ENCODE measurements at regions not wholly inside any gene's neighbourhood (a gene's known extent, or its start where the extent isn't known, plus 50 kb on each side); places are given as distances from the start of the nearest gene placed in this dataset.

DNA sequence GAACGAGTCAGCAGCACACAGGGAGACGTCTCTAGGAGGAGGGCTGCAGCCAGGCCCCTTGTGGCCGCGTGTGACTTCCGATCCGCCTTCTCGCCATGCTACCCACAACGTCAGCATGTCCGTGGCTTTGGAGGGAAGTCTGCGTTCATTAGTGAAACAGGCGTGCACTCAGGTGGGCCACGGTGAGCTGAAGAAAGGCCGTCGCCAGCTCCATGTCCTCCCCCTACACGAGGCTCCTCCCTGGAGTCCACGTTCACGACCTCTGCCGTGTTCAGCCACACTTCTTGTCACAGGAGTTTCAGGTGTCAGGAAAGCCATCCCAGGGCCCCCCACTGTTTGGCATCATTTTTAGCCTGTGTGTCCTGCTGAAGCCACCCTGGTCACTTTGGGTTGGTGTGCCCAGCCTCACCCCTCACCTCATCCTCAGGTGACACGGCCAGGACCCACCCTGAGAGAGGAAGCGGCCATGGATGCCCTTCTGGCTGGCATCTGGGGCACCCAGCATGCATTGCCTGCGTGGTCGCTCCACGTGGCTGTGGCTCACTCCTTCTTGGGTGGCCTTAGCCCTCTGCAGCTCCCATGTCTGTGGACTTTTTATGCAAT is 310.6 kb upstream of the SHH start:
- TF ChIP-seq, protein P1, sequence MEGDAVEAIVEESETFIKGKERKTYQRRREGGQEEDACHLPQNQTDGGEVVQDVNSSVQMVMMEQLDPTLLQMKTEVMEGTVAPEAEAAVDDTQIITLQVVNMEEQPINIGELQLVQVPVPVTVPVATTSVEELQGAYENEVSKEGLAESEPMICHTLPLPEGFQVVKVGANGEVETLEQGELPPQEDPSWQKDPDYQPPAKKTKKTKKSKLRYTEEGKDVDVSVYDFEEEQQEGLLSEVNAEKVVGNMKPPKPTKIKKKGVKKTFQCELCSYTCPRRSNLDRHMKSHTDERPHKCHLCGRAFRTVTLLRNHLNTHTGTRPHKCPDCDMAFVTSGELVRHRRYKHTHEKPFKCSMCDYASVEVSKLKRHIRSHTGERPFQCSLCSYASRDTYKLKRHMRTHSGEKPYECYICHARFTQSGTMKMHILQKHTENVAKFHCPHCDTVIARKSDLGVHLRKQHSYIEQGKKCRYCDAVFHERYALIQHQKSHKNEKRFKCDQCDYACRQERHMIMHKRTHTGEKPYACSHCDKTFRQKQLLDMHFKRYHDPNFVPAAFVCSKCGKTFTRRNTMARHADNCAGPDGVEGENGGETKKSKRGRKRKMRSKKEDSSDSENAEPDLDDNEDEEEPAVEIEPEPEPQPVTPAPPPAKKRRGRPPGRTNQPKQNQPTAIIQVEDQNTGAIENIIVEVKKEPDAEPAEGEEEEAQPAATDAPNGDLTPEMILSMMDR (IDR thresholded peaks at IDR 0.05), result no peak
- TF ChIP-seq POLR2A (IDR thresholded peaks at IDR 0.05), result no peak

All from ovary (tissue), 3 donors.